ENCODE measurements at regions not wholly inside any gene's neighbourhood (a gene's known extent, or its start where the extent isn't known, plus 50 kb on each side); places are given as distances from the start of the nearest gene placed in this dataset.
"Not testable (repeated sequence)": the region's sequence is repeated elsewhere in the genome, so short reads cannot be mapped to it uniquely, and the experiment has no call there.

GRCh38 chr6:71007298-71007697, 50.4 kb upstream of the B3GAT2 start:
- DNase-seq, result not testable (repeated sequence)

- DNase-seq, result no peak
Observed at GRCh38 chr6:71011871-71012371, 55.1 kb upstream of the B3GAT2 start.

GRCh38 chr6:71012866-71013469, 56.1 kb upstream of the B3GAT2 start:
- DNase-seq, result peak; percentile 72

DNA sequence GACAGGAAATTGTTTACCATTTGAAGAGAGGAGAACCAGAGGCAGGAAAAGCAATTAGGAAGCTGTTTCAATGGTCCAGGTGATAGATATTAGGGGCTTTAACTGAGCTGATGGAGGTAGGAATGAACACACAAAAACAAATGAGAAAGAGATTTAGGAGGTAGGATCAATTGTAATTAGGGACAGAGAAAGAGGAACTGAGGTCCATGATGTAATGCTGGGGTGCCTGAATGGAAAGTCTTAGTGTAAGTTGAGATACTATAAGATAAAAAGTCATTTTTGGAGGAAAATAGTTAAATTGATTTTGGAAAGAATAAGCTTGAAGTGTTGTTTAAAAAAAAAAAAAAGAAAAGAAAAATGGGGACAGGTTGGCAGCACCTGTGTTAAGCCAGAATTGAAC, 58.5 kb upstream of the B3GAT2 start:
- DNase-seq, result no peak

GRCh38 chr6:71028236-71028876, 71.5 kb upstream of the B3GAT2 start:
- no peak for DNase-seq

- no peak for DNase-seq
Observed at GRCh38 chr6:71028877-71029252, 72.0 kb upstream of the B3GAT2 start.

GRCh38 chr6:71029555-71029954, 72.7 kb upstream of the B3GAT2 start:
- DNase-seq, result no peak

- DNase-seq, result no peak
Observed at GRCh38 chr6:71031912-71032311, 75.1 kb upstream of the B3GAT2 start.

GRCh38 chr6:71033171-71033570, 76.3 kb upstream of the B3GAT2 start:
- DNase-seq, result no peak

- DNase-seq, result no peak
Observed at GRCh38 chr6:71033890-71034289, 77.0 kb upstream of the B3GAT2 start.

- no peak for DNase-seq
Observed at GRCh38 chr6:71034563-71035345, 77.9 kb upstream of the B3GAT2 start.

DNA sequence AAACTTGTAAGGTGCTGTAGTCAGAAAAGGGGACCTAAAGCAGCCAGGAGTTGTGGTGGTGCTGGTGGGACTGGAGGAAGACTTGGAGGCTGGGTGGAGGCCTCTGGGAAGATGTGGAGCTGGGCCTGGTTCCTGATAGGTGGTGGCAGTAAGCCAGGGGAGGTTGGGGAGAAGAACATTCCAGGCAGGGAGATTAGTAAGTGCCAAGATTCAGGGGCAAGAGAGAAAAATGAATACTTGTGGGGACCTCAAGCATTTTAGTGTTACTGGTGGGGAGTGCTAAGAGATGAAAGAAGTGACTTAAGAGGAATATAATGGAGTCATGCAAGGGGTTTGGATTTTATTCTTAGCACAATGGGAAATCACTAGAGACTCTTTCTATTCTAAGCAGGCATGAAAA, 79.0 kb upstream of the B3GAT2 start:
- DNase-seq, result no peak

GRCh38 chr6:71038711-71039344, 82.0 kb upstream of the B3GAT2 start:
- no peak for DNase-seq

DNA sequence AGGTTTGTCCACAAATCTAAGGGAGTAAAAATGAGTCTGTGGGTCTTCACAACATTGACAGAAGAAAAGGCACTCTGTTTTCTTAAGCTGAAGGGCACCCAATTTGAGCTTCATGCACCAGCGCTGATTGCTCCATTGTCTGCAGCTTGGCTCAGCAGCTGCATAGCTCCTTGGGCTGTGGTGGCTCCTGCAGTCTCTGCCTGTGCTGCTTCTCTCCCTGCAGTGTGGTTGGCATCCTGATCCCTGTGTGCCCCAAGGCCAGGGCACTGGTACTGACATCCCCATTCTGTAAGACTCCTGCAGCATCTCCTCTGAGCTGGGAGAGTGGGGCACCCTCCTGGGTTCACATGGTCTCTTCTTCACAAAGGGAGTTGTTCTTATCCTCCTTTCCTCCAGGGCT, 83.2 kb upstream of the B3GAT2 start:
- DNase-seq, result no peak

DNA sequence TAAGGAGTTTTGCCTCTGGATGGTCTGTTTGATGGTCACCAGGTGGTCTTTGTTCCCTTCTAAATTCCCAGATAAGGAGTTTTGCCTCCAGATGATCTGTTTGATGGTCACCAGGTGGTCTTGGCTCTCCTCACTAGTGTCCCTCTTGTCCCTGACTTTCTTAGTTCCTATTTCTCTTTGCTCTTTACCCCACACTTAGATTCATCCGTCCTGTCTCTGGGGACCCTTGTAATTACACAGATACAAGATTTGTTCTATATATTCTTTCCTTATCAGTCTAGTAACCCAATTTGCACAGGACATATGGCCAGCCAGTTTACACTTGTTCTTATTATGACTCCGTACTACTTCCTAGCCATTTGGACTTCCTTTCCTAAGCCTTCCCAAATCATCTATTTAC, 84.0 kb upstream of the B3GAT2 start:
- no peak for DNase-seq

GRCh38 chr6:71043902-71044301, 87.0 kb upstream of the B3GAT2 start:
- no peak for DNase-seq

DNA sequence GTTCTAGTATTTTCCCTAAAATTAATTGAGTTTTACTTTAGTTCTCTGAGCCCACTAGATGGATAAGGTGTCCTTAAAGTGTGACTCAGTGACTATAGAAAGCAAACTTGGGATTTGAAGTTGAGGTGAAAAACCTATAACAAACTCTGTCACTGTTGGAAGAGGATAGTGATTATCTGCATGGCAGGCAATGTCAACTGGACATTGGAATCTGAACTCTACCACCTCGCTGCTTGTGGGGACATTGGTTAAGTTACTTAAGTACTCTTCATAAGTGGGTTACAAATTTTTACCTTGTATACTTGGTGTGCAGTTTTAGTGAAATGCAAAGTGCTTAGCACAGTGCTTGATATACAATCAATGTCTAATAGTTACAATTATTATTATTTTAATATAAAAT, 87.9 kb upstream of the B3GAT2 start:
- no peak for DNase-seq

DNA sequence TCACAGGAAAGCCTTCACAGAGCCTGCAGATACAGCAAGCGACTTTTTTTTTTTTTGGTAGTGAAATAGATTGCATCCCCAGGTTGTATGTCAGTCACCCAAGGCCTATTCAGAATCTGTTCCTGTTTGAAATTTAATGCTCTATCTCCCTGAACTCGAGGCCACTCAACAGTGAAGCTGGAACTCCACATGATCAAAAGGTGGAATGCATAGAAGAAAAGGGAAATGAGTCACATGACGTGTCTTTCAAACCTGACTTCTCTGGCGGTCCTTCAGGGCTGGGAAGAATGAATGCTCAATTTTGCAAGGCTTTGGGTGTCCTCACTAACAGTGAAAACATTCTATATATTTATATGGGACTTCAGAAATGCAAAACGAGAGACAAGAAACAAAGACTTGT, 88.4 kb upstream of the B3GAT2 start:
- no peak for DNase-seq

DNA sequence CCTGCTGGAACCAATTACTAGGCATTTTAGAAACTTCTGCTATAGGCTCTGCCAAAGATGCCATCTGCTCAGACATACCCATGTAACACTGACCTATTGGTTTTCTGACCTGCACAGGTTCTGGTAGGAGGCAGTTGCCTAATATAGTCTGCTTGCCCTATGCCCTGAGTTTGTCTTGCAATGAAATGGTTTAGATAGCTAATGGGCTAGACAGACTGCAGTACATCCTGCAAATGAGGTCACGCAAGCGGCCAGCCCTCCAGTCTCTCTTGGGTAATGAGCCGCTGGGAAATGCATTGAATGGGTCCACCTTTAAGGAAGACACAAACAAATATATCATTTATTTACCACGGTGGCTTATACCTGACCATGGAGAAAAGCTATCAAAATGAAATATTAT, 90.6 kb upstream of the B3GAT2 start:
- DNase-seq, result no peak

DNA sequence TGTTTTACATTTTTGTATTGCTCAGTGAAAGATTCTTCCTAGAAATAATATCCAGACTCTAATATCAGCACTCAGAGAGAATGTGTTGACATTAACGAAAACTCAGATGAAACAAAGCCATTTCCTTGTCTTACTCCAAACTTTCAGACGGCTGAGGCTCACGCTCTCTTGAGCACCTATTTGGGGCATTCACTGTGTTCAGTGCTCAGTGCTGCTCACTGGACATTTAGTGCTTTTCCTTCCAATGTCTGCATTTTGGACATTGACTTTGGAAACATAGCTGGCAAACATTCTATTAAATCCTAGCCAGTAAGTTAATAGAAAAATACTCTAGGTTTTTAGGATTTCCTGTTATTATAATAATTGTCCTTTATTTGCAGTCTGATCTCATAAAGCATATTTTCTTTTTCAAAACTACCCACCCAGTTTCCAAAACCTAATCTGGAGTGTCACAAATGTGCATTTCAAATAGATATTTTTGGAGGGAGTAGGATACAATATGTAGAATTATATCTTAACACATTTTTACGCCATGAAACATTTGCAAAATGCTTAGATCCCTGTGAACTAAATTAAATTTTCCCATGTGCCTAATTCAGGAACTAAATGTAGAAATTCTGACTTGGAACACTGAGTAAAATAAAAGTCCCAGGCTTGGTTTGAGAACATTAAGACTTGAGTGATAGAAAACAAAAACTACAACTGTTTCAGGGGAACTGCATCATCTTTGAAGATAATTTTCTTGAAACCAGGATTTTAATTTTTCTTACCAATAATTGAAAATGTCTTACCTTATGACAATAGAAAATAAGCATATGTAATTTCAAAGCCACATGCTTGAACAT, 91.7 kb upstream of the B3GAT2 start:
- no peak for DNase-seq

- no peak for DNase-seq
Observed at GRCh38 chr6:71049198-71049770, 92.4 kb upstream of the B3GAT2 start.

DNA sequence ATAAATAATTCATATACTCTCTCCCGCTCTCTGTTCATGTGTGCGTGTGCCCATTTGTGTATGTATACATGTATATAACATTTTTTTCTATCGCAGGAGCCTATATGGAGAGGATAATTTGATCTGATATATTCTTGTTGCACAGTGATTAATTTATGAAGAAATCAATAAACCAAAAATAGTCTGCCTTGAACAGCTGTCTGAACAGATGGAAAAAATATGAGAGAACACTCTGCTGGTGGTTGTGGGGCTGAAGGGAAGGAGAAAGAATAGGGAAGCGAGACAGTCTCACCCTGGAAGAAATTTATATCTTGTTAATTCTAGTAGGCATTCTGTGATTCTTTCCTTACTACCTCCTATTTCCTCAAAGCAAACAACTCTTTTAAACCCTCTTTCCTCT, 96.6 kb upstream of the B3GAT2 start:
- DNase-seq, result no peak
